Heart left ventricle (tissue), 16 donors: ENCODE measurements at regions not wholly inside any gene's neighbourhood (a gene's known extent, or its start where the extent isn't known, plus 50 kb on each side); places are given as distances from the start of the nearest gene placed in this dataset.

Experiments
- ATAC-seq, 4 donors: fragments of 200-7000 bp; cut with Tn5 transposase; one replicate each; pipeline ENCODE4 v1.9.1; 2020 to 2022; ENCODE audit warnings: moderate library complexity in 4 of 4, mild to moderate bottlenecking in 3 of 4, moderate number of reproducible peaks in 1 of 4
- DNase-seq, 5 donors: peaks; one replicate each; pipeline ENCODE4 v3.0.0-alpha.2; 2020
- H3K27ac ChIP-seq, 12 donors: fragments of 200-600 bp; sonication (generic) in 4 of 12; one replicate each; pipeline versions ENCODE4 v1.5.0 to v1.8.0; 2016 to 2022; ENCODE audit warnings: mild to moderate bottlenecking in 2 of 12
- H3K27me3 ChIP-seq, 9 donors: fragments of 200-600 bp; sonication (generic) in 2 of 9; one replicate each; pipeline versions ENCODE4 v1.5.1 to v1.8.0; 2016 to 2022; ENCODE audit warnings: mild to moderate bottlenecking in 3 of 9
- H3K36me3 ChIP-seq, 9 donors: fragments of 200-600 bp; sonication (generic) in 2 of 9; one replicate each; pipeline versions ENCODE4 v1.5.0 to v1.8.0; 2018 to 2022; ENCODE audit warnings: mild to moderate bottlenecking in 2 of 9
- H3K4me1 ChIP-seq, 12 donors: fragments of 200-600 bp; sonication (generic) in 4 of 12; one replicate each; pipeline versions ENCODE4 v1.5.0 to v1.8.0; 2016 to 2022; ENCODE audit warnings: mild to moderate bottlenecking in 3 of 12
- H3K4me3 ChIP-seq, 12 donors: fragments of 200-600 bp; sonication (generic) in 4 of 12; one replicate each; pipeline versions ENCODE4 v1.5.0 to v1.8.0; 2017 to 2022; ENCODE audit warnings: mild to moderate bottlenecking in 9 of 12, moderate library complexity in 4 of 12
- H3K9me3 ChIP-seq, 12 donors: fragments of 200-600 bp; sonication (generic) in 4 of 12; one replicate each; pipeline versions ENCODE4 v1.5.0 to v1.8.0; 2016 to 2022; ENCODE audit warnings: mild to moderate bottlenecking in 1 of 12
- CTCF ChIP-seq, 12 donors: fragments of 200-600 bp; sonication (generic) in 4 of 12; IDR thresholded peaks; one replicate each; pipeline versions ENCODE4 v1.5.0 to v1.8.0; 2018 to 2022; ENCODE audit warnings: antibody characterized with exemption in 12 of 12, mild to moderate bottlenecking in 5 of 12
- POLR2A ChIP-seq, 2 donors: fragments of 450-650 bp; IDR thresholded peaks; one replicate each; pipeline ENCODE4 v1.6.1; 2017; ENCODE audit warnings: antibody characterized with exemption in 2 of 2, mild to moderate bottlenecking in 2 of 2, moderate library complexity in 2 of 2
- WGBS, 4 donors: extraction: QIAGEN DNeasy Blood & Tissue Kit in 2 of 4; methylation state at CpG; one replicate each; pipeline versions ENCODE4 v1.1.5 to v1.1.7; 2013 to 2018; 5-methylcytosine and 5-hydroxymethylcytosine counted together
- intact Hi-C, 10 donors: fragments of 100-400 bp; cut with DNase I; formaldehyde crosslinking; loops; one replicate each; pipeline versions ENCODE4 v1.11.1 to v1.14.2; 2022
- donor health status: ischemic (EF 13 %, LVEDD 7.1; RV severe dilation, severe dysfunction).
- donor health status: healthy with polysubstance abuse.
- donor health status: DM: no; HTN: yes; CAD: no.
- donor health status: DM: no; HTN: no; CAD: no.
- donor health status: ischemic (EF 25% LVEDD 6.9; RV normal size, moderate dysfunction).
- donor health status: ischemic (EF 25% LVEDD 5.7; RV mildly dilated, moderate dysfunction).
- donor health status: healthy.
- donor health status: DM: yes; HTN: yes; CAD: no.
- donor health status: ischemic (EF 35%, LVEDD 5.7; RV mildly dilated, moderate dysfunction).
- donor health status: nonischemic (EF 11% LVEDD 7.7; RV severe dilation, severe dysfunction).
- donor health status: DM: yes; HTN: yes; CAD: no.
- donor health status: PGD.
- donor health status: ischemic (EF 29% LVEDD 5.4; RV normal size, mild dysfunction).
- donor health status: nonischemic (EF 23%, LVEDD 6.1; RV moderate dilation, normal function).

GRCh38 chr5:171541341-171541776, 121.9 kb downstream of the FGF18 start:
- DNase-seq (no peak), ATAC-seq (peak in 1 of 4 donors; percentile 17)
- H3K4me3 ChIP-seq = no peak overlapping the region
- H3K27me3 ChIP-seq = no peaks in the 10 kb centered on the region
- no peaks in the 10 kb centered on the region for H3K36me3 ChIP-seq
- intact Hi-C loops = no loop called here
- no peaks in the 10 kb centered on the region for H3K9me3 ChIP-seq
- WGBS, 4 donors = 88 to 94% (median 92%) methylated on average over 12 to 13 of the region's 13 CpGs
- peaks cover 0 to 12% (median 2%) of the 10 kb centered on the region in 12 donors for H3K4me1 ChIP-seq
- H3K27ac ChIP-seq = peak overlapping the region in 1 of 12 donors; percentile 34
- TF ChIP-seq CTCF (IDR thresholded peaks at IDR 0.05) = no peak
- TF ChIP-seq POLR2A (IDR thresholded peaks at IDR 0.05) = no peak

- Histone ChIP-seq H3K27ac (no peak overlapping the region), H3K4me3 (no peak overlapping the region), H3K4me1 (peaks cover 0 to 12% (median 2%) of the 10 kb centered on the region in 12 donors), H3K9me3 (no peaks in the 10 kb centered on the region), H3K27me3 (no peaks in the 10 kb centered on the region), H3K36me3 (no peaks in the 10 kb centered on the region)
- intact Hi-C loops = no loop called here
- DNase-seq (peak in 1 of 5 donors; percentile 45), ATAC-seq (peak; percentile 40 to 75 (median 64))
- no peak for TF ChIP-seq CTCF (IDR thresholded peaks at IDR 0.05)
- no peak for TF ChIP-seq POLR2A (IDR thresholded peaks at IDR 0.05)
- 65 to 78% (median 68%) methylated on average over 13 to 15 of the region's 15 CpGs for WGBS, 4 donors
Observed at GRCh38 chr5:171542525-171543140, 123.2 kb downstream of the FGF18 start.

- no peak for TF ChIP-seq POLR2A (IDR thresholded peaks at IDR 0.05)
- no peak for TF ChIP-seq CTCF (IDR thresholded peaks at IDR 0.05)
- Histone ChIP-seq H3K36me3 (no peaks in the 10 kb centered on the region), H3K27ac (no peak overlapping the region), H3K9me3 (no peaks in the 10 kb centered on the region), H3K4me1 (peaks cover 0 to 12% (median 2%) of the 10 kb centered on the region in 12 donors), H3K27me3 (no peaks in the 10 kb centered on the region), H3K4me3 (no peak overlapping the region)
- DNase-seq = no peak
- intact Hi-C loops = no loop called here
- ATAC-seq = no peak
- 81 to 91% (median 88%) methylated on average over 13 of the region's 13 CpGs for WGBS, 4 donors
Observed at GRCh38 chr5:171543148-171543815, 123.8 kb downstream of the FGF18 start.

GRCh38 chr5:171544913-171545765, 125.7 kb downstream of the FGF18 start:
- DNase-seq (no peak), ATAC-seq (no peak)
- intact Hi-C loops = no loop called here
- Histone ChIP-seq H3K4me3 (no peak overlapping the region), H3K36me3 (no peaks in the 10 kb centered on the region), H3K4me1 (peaks cover 0 to 12% (median 2%) of the 10 kb centered on the region in 12 donors), H3K27ac (no peak overlapping the region), H3K27me3 (no peaks in the 10 kb centered on the region), H3K9me3 (no peaks in the 10 kb centered on the region)
- TF ChIP-seq POLR2A (IDR thresholded peaks at IDR 0.05) = no peak
- TF ChIP-seq CTCF (IDR thresholded peaks at IDR 0.05) = no peak
- 78 to 81% (median 79%) methylated on average over 16 to 17 of the region's 17 CpGs for WGBS, 4 donors
